HG02970 (cell line): ENCODE measurements at regions not wholly inside any gene's neighbourhood (a gene's known extent, or its start where the extent isn't known, plus 50 kb on each side); places are given as distances from the start of the nearest gene placed in this dataset.

ENCODE experiments used
- ATAC-seq: cut with Tn5 transposase; IDR thresholded peaks from one replicate; pipeline ENCODE4 v1.9.1; 2021; ENCODE audit warnings: mild to moderate bottlenecking, moderate library complexity, moderate number of reproducible peaks; ENCODE audit not compliant: unreplicated experiment, low FRiP score

DNA sequence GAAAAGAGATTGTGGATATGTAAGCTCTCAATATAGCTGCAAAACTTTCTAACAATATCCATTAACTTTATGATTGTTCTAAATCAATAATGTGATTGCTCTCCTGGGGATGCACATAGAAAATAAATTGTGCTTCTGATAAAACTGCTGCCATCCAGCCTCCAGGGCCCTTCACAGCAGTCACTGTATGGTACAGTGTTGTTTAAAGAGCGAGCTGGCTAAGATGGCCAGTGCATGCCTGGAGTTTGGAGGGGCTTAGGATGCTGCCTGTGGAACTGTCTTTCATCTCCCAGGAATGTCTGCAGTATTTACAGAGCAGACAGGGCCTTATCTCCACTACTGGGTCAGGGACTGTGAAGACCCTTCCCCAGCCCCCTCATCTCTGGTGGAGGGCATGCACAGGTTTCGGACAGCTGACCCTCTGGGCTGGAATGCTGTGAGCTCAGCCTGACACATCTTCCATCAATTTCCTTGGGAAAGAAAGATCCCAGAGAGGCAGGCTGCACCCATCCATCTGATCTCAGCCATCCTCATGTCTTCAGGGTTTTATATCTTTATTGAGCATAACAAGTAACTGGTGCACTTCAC is 137.0 kb downstream of the PLPP3 start:
- no peak for ATAC-seq

DNA sequence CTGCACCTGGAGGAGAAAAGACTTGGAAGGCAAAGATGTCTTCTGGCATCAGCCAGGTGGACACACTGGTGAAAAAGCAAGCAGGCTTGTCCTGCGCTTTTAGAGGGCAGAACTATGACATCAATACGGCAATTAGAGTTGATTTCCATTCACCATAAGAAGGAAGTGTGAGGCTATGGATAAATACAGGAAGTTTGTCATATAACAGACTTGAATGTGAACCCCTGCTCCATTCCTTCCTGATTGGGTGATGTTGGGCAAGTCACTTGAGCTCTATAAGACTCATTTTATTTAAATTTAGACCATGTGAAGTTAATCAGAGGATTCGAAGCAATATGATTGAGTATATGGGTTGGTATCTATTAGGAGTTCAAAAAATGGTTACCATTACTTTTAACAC is 137.8 kb downstream of the PLPP3 start:
- no peak for ATAC-seq

DNA sequence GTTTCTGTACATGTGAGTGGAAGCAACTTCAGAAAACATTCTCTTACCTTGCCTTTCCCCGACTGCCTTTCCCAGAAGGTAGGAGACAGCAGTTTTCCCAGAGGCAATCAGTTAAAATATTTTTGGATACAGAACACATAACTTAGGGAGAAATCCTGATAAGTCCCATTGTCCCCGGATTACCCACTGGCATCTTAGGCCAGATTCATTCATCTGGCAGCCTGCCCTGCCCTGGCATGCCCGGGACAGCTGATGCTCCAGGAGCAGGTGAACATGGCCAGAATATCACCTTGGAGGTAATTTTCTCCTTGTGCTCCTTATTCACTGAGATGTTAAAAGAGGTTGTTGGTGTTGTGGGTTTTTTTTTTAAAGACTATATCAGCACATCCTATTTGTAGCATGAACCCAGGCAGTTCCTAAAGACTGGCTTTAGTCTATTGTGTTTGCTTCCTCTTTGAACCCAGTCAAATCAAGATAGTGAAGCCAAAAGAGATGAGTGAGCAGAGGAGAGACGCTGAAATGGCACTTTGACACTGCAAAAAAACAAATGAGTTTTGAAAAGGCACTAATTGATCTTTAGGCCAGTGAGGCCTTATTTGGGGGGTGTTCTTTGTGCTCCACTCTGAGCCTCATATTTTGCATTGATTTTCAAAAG is 139.6 kb downstream of the PLPP3 start:
- ATAC-seq: no peak

DNA sequence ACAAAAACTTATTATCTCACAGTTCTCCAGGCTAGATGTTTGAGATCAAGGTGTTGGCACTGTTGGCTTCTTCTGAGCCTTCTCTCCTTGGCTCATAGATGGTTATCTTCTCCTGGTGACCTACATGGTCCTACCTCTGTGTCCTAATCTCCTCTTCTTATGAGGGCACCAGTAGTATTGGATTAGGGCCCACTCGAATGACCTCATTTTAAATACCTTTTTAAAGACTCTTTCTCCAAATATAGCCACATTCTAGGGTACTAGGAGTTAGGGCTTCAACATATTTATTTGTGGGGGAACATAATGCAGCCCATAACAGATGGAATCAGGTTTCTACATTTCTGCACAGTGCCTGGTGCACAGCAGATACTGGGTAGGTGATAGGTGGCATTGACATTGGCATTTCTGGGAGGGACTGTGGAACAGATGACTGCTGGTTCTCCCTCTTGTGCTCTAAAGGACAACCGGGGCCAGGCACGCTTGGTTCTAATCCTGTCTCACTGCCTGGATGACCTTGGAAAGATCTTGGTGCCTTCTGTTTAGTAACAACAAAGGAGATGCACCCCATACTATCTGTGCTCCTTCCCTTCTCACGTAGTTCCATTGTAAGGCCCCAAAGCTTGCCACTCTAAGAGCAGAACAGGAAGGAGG is 140.3 kb downstream of the PLPP3 start:
- ATAC-seq: no peak

DNA sequence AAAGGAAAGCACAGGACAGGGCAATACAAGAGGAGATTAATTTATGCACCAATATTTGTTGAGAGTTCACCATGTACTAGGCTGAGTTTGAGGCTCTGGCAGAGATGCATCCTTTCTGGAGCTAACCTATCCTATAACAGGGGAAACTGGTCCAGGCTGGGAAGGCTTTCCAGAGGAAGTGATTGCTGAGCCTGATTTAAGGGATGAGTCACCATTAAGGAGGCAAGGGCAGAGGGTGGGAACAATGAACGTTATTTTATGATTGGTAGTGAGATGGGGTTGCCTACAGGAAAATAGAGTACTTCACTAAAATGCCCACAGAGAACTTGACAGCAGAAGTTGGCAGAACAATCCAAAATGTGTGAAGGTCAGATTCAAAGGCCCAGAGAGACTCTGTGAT is 141.4 kb downstream of the PLPP3 start:
- ATAC-seq: no peak

DNA sequence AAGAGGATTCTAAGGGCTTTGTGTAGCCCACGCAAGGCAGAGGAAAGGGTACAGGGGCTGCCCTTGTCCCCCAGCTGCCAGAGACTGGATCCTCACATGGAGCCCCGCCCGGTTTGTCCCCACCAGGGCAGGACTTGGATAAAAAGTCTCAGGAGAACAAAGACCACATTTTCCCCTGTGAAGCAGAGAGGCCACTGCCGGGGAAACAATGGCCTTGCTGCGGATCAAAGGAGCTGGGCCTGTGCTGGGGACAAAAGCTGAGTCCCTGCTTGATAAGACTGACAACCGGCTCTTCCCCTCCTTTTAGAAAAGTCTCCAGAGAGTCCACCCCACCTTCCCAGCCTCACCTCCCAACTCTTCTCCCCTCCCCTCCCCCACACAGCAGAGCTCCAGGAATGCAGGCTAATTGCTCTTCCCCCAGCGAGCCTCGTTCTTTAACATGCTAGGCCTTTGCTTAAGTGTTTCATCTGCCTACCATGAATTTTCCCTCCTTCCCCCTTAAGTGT is 142.4 kb downstream of the PLPP3 start:
- ATAC-seq: no peak

DNA sequence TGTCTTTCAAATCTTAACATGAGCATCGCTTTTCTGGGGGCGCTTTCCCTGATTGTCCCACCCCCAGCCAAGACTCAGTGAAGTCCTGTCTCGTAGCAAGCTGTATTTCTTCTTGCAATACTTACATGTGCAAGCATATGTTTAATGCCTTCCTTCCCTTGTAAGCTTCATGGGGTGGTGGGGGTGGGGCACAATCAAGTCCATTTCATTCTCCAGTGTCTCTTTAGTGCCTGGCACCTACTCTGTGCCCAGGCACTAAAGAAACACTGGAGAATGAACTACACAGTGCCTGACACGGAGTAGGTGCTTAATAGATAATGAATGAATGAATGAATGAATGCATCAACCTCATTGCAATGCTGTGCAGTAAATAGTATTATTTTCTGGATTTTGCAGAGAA is 143.1 kb downstream of the PLPP3 start:
- ATAC-seq: no peak

DNA sequence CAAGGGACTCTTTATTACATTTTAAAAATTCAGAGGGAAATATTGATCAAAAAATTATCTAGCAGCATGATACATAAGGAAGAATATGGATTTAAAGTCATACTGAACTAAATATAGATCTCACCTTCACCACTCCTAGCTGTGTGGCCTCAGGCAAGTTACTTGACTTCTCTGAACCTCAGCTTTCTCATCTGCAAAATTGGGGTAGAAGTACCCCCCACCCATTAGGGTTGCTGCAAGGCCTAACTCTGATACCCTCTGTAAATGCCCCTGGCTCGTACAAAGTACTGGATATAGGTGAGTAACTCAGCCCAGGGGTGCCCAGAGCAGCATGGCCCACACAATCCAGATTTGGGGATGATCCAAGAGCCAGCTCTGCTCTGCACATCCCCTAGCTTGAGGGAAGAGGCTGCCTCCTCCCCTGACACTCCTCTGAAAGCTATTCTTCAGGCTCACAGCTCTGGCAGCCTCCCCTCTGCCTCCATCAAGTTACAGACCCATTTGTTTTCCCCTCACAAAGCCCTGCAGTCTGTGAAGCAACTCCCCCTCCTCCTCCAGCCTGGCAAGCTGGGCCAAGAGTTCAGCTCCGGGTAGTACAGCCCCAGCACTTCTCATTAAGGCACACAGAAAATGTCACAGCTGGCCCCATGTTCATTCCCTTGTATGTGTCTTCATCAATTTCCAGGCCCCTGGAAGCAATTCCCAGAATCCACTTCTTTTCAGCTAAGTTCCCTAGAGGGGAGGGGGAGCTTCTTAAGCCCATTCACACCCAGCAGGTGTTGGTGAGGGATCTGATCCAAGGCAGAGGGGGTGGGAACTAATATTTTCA is 143.7 kb downstream of the PLPP3 start:
- no peak for ATAC-seq

DNA sequence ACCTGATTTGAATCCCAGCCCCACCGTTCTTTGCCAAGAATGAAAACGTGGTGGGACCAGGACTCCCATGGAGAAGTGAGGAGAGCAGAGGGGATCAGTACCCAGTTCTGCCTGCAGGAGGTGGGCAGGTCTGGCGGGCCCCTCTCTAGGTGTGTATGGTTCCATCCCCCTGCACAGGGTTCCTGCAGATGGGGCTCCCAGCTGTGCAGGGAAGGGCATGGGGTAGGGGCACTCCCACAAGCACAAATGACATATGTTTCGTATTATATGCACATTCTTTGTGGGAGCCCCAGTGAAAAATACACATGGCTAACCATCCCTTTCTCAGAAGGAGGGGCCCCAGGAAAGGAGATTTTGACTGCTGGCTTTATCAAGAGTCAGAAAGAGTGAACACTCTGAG is 144.6 kb downstream of the PLPP3 start:
- no peak for ATAC-seq

DNA sequence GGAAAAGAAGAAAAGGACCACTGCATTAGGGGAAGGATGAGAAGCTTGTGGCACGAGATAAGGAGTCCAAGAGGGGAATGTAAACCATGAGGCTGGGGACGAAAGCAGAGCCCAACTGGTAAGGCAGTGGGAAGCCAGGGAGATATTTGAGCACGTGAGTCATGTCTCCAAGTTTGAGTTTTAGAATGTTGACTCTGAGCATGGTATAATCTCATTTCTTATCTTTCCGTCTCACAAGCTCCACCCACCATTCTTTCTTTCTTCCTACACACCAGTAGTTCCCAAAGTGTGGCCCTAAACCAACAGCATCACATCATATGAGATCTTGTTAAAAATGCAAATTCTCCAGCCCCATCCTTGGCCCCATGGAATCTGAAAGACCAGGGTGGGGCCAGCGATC is 145.3 kb downstream of the PLPP3 start:
- ATAC-seq: no peak

DNA sequence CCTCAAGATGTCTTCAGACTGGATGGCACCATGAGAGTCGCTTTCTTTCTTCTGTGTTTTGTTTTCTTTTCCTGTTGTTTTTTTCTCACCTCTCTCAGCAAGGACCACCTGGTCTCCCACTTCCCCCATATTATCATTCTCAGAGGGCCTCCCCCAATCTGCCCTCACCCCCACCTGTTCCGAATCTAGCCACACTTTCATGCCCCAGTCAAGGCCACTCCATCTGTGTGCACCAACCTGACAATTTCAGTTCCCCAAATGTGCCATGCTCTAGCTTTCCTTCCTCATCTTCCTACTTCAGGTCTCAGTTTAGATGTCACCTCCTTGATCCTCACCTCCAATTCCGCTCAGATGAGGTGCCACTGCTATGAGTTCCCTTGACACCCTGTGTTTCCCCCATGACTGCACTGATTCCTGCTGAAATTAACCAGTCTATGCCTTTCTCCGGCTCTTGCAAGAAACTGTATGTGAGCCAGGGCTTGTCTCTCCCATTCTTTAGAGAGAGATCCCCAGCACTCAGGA is 146.2 kb downstream of the PLPP3 start:
- no peak for ATAC-seq

DNA sequence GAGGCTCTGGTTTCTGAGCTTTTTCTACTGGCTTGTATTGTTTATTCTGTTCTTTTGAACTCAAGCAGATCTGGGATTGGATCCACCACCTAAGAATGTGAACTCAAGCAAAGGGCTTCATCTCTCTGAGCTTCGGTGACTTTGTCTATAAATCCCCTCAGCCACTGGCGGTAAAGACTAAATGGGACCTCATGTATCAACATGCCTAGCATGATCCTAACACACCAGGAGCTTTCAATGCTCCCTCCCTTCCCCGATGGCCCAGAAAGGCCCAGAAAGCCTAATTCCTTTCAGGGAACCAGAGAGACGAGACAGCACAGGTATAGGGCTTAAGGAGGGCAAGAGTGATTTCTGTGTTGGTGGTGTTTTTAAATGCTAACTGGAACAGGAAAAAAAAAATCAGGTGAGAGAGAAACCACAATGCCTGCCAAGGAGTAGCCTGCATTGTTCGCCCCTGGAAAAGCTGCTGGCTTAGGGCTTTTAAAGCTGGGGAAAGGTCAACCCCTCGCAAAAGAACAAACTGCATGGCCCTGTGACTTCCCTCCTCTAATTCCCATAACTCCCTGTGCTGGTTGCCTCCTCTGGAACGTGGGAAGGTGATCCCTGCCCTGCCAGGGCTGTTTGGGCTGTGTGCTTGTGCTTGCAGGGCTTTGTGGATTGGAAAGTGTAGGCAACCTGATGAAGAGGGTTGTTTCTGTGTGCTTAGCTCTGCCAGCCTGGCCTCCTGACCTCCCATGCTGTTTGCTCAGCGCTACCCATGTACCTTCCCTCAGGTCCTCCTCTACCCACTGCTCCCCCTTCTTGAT is 147.0 kb downstream of the PLPP3 start:
- no peak for ATAC-seq

DNA sequence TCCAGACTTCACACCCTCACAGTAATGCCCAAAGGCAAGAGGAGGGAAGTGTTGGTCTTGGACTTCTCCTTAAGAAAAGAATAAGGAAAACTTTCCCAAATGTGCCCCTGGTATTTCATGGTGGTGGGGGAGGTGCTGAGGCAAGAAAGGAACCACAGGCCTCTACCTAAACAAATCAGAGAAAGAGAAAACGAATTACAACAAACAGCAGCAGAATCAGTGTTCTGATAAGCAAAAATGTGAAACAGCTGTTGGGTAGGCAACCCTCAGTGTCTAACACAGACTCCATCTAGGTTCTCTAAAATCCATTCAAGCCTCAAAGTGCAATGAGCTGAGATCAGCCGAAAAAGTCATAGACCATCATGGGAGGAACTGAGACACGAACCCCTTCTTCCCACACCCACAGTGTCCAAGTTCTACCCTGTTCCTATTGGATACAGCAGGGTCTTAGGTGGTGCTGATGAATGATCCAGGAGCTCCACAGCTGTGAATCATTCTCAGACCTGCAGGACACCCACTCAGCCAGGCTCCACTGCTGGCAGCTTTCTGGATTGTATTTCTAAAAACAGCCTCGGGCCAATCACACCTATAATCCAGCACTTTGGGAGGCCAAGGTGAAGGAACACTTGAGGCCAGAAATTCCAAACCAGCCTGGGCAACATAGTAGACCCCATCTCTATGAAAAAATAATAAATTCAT is 149.1 kb downstream of the PLPP3 start:
- ATAC-seq: no peak

DNA sequence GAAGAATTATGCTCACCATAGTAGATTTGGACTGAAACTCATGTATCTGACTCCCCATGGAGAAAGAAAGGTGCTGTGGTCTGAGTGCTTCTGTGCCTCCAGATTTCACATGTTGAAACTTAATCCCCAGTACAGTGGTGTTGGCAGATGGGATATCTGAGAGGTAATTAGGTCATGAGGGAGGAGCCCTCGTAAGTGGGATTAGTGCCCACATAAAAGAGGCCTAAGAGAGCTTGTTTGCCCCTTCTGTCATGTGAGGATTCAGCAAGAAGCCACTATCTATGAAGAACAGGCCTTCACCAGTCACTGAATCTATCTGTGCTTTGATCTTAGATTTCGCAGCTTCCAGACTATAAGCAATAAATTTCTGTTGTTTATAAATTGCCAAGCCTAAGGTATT is 150.1 kb downstream of the PLPP3 start:
- no peak for ATAC-seq

DNA sequence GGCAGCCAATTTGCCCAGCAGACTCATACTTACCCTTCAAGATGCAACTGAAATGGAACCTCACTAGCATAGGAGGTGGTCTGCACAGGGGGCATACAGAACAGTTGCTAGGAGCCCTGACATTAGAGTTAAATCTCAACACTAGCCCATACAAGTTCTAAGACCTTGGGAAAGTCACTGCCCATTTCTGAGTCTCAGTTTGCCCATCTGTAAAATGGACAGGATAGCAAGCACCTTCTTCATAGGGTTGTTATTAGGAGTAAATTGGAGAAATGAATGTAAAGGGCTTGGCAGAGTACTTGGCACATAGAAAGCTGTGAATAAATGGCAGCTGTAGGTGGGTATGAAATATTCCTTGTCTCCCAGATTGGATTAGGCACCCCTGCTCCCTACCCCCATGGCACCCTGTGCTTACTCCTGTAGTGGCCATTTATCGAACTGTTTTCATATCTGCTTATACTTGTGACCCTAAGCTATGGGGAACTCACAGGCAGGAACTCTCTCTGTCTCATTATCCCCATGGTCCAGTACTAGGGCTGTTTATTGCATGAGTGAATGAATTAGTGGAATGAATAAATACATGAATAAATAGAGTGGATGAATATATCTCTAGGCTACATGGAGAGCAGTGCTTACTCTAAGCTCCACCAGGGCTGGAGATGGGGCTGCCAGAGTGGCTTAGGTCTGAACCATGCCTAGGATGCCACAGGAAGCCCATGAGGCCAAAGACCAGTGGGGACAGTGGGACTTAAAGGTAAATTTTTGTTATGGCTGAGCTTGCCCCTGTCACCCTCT is 152.6 kb downstream of the PLPP3 start:
- ATAC-seq: no peak

DNA sequence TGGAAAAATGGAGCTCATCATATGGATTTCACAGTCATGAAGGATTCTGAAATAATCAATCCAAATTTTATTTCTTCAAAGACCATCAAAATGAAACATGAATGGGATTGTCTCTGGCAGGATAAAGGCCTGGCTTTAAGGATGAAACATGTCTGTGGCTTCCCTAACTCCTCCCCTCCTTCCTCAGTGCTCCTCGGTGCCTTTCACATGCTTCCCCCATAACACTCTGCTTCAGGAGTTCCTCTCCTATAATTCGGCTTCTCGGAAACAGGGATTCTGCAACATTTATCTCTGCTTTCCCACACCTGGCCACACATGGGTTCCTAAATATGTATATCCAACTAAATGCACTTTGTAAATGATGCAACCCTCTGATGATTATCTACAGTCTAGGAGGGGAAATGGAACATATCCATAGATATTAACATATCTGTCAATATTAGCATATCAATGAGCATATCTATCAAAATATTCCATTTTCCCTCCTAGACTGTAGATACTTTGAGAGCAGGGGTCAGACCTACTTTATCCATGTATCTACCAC is 153.8 kb downstream of the PLPP3 start:
- ATAC-seq: no peak

DNA sequence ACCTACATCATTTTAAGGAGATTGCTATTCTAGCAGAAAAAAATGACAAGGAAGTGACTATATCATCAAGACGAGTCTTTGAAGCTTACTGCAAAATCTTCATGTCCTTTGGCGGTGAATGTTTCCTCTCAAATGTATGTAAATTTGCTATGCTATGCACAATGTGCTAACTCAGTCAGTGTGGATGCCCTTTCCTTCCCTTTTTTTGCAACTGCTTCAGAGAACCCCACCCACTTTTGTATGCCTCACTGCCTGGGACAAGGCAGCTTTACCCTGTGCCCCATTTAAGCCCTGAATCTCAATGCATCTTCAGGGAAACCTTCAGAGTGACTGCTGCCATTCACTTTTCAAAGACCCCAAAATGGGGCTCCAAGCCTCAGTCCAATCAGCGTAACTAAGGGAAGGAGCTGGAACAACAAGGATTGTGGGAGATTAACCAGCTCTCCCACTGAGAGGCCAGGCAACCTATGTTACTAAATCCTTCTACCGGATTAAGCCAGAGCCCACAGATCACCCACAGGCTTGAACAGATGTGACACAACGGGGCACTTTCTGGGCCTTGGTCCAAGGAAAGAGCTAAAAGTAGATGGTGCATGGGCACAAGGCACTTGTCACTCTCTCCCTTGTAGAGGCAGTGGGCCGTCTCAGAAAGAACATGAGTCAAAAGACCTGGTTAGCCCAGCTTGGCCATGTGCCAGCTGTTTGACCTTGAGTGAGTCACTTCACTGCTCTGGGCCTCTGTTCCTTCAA is 154.4 kb downstream of the PLPP3 start:
- ATAC-seq: no peak

DNA sequence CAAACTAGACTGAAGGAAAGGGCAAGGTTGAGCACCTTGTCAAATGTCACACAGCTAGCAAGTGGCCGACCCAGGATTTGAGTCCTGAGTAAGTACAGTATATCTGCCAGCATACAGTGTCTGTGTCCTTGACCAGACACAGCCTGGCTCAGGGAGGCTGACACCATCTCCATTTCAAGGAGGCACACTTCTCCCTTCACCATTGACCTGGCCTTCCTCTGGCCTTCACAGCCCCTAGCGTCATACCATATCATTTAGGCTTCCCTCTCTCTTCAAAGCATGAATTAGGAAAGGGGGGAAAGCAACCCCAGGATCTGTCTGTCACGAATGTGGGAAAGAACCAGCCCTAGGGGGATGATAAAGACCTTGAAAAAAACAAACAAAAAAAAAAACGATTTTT is 155.6 kb downstream of the PLPP3 start:
- no peak for ATAC-seq
